ENCODE measurements at regions not wholly inside any gene's neighbourhood (a gene's known extent, or its start where the extent isn't known, plus 50 kb on each side); places are given as distances from the start of the nearest gene placed in this dataset.

DNA sequence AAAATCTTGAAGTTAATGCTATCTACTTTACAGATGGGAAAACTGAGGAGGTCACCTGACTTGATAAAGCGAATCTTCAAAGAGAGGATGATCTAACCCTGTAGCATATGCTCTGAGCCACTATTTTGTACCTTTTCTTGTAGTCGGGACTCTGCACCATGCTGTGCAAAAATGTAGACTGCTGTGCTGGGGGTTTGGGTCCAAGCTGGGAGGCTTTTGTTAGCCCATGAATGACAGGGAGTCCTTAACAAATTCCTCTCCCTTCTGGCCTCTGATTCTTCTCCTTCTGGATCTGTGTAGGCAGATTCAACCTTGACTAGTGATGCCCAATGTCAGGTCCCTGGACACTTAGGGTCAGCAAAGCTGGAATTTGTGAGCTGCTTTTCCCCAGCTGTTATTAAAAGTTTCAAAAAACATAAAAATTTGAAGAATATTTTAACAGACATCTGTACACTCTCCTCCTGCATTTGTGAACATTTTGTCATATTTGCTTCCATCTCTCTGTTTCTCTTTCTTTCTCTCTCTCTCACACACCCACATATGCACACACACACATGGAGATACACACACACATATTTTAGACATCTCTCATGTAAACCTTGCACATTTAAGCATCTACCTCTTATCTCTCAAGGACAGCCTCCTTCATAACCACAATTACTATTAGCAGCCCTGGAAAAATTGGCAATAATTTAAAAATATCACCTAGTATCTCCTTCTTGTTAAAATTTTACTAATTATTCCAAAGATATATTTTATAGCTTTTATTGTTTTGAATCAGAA is 335.0 kb upstream of the TRIB2 start:
- TF ChIP-seq, protein P1, sequence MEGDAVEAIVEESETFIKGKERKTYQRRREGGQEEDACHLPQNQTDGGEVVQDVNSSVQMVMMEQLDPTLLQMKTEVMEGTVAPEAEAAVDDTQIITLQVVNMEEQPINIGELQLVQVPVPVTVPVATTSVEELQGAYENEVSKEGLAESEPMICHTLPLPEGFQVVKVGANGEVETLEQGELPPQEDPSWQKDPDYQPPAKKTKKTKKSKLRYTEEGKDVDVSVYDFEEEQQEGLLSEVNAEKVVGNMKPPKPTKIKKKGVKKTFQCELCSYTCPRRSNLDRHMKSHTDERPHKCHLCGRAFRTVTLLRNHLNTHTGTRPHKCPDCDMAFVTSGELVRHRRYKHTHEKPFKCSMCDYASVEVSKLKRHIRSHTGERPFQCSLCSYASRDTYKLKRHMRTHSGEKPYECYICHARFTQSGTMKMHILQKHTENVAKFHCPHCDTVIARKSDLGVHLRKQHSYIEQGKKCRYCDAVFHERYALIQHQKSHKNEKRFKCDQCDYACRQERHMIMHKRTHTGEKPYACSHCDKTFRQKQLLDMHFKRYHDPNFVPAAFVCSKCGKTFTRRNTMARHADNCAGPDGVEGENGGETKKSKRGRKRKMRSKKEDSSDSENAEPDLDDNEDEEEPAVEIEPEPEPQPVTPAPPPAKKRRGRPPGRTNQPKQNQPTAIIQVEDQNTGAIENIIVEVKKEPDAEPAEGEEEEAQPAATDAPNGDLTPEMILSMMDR (IDR thresholded peaks at IDR 0.05; ENCODE audit: borderline replicate concordance), result no peak
- intact Hi-C loops (cut with micrococcal nuclease), result no loop called here

GRCh38 chr2:12382366-12382765 is 334.4 kb upstream of the TRIB2 start:
- no peak overlapping the region for H3K4me3 ChIP-seq
- no peak overlapping the region for H3K27ac ChIP-seq (replicated peaks)
- peaks cover 6% of the 10 kb centered on the region for H3K9me3 ChIP-seq (replicated peaks)
- no peaks in the 10 kb centered on the region for H3K4me1 ChIP-seq
- no peaks in the 10 kb centered on the region for H3K36me3 ChIP-seq
- H3K27me3 ChIP-seq (ENCODE audit: low read depth), result no peaks in the 10 kb centered on the region
- DNase-seq, result no peak
- TF ChIP-seq, protein P1 (IDR thresholded peaks at IDR 0.05; ENCODE audit: borderline replicate concordance), result no peak
- intact Hi-C loops (cut with micrococcal nuclease), result no loop called here

More for the DNA sequence above, 335.0 kb upstream of the TRIB2 start:
- H3K4me3 ChIP-seq, result no peak overlapping the region
- no peaks in the 10 kb centered on the region for H3K4me1 ChIP-seq
- no peak overlapping the region for H3K27ac ChIP-seq (replicated peaks)
- no peaks in the 10 kb centered on the region for H3K36me3 ChIP-seq
- H3K27me3 ChIP-seq (ENCODE audit: low read depth), result no peaks in the 10 kb centered on the region
- DNase-seq, result no peak
- H3K9me3 ChIP-seq (replicated peaks), result peaks cover 4% of the 10 kb centered on the region

- H3K9me3 ChIP-seq (replicated peaks), result peaks cover 6% of the 10 kb centered on the region
- H3K27me3 ChIP-seq (ENCODE audit: low read depth), result no peaks in the 10 kb centered on the region
- intact Hi-C loops (cut with micrococcal nuclease), result no loop called here
- TF ChIP-seq, protein P1 (IDR thresholded peaks at IDR 0.05; ENCODE audit: borderline replicate concordance), result no peak
- no peak overlapping the region for H3K27ac ChIP-seq (replicated peaks)
- no peak for DNase-seq
- H3K4me1 ChIP-seq, result no peaks in the 10 kb centered on the region
- no peak overlapping the region for H3K4me3 ChIP-seq
- no peaks in the 10 kb centered on the region for H3K36me3 ChIP-seq
Measured at GRCh38 chr2:12389344-12390045, 327.2 kb upstream of the TRIB2 start.

GRCh38 chr2:12391116-12391515 is 325.6 kb upstream of the TRIB2 start:
- TF ChIP-seq, protein P1 (IDR thresholded peaks at IDR 0.05; ENCODE audit: borderline replicate concordance), result no peak
- intact Hi-C loops (cut with micrococcal nuclease), result no loop called here

DNA sequence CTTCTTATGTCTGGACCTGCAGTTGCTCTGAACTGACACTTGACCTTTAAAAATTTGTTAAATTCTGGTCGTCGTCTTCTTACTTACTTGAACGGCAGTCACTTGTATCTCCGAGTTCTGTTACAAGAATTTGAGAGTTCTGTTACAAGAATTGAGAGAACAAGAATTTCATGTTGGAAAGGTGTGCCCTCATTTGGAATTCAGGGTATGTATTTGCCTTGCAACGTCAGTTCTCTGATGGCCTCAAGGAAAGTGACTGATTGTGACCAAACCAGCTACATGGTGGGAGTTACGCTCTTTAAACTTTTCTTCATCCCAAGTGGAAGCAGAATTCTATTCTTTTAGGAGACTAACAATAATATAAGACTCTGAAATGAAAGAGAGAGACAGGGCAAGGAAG is 320.0 kb upstream of the TRIB2 start:
- TF ChIP-seq, protein P1 (IDR thresholded peaks at IDR 0.05; ENCODE audit: borderline replicate concordance), result no peak
- no peak for DNase-seq
- Histone ChIP-seq H3K36me3 (no peaks in the 10 kb centered on the region), H3K27ac (replicated peaks) (no peak overlapping the region), H3K4me3 (no peak overlapping the region), H3K4me1 (peaks cover 8% of the 10 kb centered on the region), H3K9me3 (replicated peaks) (no peaks in the 10 kb centered on the region), H3K27me3 (ENCODE audit: low read depth) (no peaks in the 10 kb centered on the region)
- intact Hi-C loops (cut with micrococcal nuclease), result no loop called here

More at GRCh38 chr2:12391116-12391515, 325.6 kb upstream of the TRIB2 start:
- no peaks in the 10 kb centered on the region for H3K27me3 ChIP-seq (ENCODE audit: low read depth)
- no peak for DNase-seq
- H3K4me3 ChIP-seq, result no peak overlapping the region
- no peaks in the 10 kb centered on the region for H3K4me1 ChIP-seq
- peaks cover 6% of the 10 kb centered on the region for H3K9me3 ChIP-seq (replicated peaks)
- H3K36me3 ChIP-seq, result no peaks in the 10 kb centered on the region
- H3K27ac ChIP-seq (replicated peaks), result no peak overlapping the region

All from left ventricle myocardium inferior (tissue), 1 donor.